Epithelial cell of esophagus (primary cell): ENCODE measurements at regions not wholly inside any gene's neighbourhood (a gene's known extent, or its start where the extent isn't known, plus 50 kb on each side); places are given as distances from the start of the nearest gene placed in this dataset.
A peak's percentile ranks its signal among the peaks of the same experiment; 100 is the strongest.

ENCODE experiments used
- DNase-seq: peaks from one replicate; pipeline ENCODE4 v3.0.0; 2010; ENCODE audit warnings: low read depth
- H3K4me3 ChIP-seq: 2 replicates; pipeline ENCODE4 v1.5.1; 2011; ENCODE audit warnings: mild to moderate bottlenecking, low read length, control low read depth
- TF ChIP-seq, protein P1 (sequence below): IDR thresholded peaks from 2 replicates; pipeline ENCODE4 v1.5.1; 2011; ENCODE audit warnings: low read depth, mild to moderate bottlenecking, low read length, control low read depth, inconsistent platforms; ENCODE audit not compliant: insufficient read depth; ENCODE audit errors: missing control alignments

DNA sequence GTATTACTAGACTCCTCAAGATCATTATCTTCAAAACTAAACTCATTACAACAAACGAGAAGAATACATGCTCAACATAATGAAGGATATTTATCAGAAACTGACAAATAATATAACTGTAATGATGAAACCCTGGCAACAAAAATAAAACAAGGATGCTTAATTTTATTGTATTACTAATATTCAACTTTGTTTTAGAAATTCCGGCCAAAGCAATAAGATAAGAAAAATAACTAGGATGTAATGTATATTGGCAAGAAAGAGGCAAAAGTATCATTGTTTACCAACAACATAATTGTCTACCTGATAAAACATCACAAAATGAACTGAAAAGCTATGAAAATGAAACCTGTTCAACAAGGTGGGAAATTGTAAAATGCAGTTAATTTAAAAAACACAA lies 588.3 kb upstream of the ZFHX3 start:
- DNase-seq, result no peak
- no peak overlapping the region for H3K4me3 ChIP-seq
- TF ChIP-seq, protein P1, sequence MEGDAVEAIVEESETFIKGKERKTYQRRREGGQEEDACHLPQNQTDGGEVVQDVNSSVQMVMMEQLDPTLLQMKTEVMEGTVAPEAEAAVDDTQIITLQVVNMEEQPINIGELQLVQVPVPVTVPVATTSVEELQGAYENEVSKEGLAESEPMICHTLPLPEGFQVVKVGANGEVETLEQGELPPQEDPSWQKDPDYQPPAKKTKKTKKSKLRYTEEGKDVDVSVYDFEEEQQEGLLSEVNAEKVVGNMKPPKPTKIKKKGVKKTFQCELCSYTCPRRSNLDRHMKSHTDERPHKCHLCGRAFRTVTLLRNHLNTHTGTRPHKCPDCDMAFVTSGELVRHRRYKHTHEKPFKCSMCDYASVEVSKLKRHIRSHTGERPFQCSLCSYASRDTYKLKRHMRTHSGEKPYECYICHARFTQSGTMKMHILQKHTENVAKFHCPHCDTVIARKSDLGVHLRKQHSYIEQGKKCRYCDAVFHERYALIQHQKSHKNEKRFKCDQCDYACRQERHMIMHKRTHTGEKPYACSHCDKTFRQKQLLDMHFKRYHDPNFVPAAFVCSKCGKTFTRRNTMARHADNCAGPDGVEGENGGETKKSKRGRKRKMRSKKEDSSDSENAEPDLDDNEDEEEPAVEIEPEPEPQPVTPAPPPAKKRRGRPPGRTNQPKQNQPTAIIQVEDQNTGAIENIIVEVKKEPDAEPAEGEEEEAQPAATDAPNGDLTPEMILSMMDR, result no peak

DNA sequence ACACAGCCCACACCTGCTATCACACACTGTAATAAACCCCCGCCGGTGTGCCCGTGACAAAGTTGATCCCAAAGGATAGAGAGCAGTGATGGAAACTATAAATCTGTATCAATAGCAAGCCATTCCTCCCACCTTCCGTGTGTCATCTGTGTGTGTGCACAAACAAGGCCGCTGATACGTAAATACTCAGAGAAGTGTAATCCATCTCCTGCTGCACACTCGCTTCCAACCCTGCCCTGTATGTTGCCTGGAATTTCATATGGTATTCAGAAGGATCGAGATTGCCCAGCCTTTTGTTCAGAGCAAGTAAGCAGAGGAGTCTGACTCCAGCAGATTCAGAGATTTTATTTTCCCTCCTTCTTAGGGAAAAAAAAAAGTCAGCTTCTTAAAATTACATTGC lies 581.1 kb upstream of the ZFHX3 start:
- TF ChIP-seq, protein P1, result no peak
- H3K4me3 ChIP-seq, result no peak overlapping the region
- no peak for DNase-seq

DNA sequence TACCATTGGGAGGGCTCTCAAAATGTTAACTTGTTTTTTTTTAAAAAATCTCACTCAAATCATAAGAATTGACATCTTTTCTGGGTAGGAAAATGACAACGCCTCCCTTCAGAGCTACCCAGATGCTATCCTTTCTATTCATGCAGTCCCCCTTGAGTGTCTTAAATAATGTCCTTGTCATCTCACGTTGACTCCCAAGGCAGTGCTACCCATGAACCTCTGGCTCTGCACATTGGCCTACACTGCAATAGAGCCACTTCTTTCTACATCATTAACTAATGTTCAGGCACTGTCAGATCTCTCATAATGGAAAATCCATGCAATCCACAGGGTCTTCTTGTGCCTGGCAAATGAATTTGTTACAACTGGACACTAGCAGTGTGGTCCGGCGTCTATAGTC lies 569.8 kb upstream of the ZFHX3 start:
- TF ChIP-seq, protein P1, result no peak
- no peak for DNase-seq

DNA sequence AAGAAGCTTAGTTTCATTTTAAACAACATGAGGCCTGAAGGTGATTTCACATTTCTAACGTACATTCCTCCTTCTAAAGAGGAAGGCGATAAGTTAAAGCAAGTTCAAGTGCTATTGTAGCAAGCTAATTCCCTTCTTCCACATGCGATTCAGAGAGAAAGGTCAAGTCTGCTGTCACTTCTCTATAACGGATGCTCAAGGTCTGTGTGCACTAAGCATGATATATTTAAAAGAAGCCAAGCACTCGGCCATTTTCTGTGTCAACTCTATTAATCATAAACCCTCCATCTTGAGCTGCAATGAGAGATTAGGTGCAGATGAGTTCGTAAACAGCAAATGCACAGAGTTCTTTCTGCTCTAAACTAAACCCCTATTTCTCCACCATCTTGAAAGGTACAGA lies 568.8 kb upstream of the ZFHX3 start:
- DNase-seq, result no peak
- no peak overlapping the region for H3K4me3 ChIP-seq
- TF ChIP-seq, protein P1, result no peak

More for the DNA sequence above, 569.8 kb upstream of the ZFHX3 start:
- H3K4me3 ChIP-seq, result no peak overlapping the region

DNA sequence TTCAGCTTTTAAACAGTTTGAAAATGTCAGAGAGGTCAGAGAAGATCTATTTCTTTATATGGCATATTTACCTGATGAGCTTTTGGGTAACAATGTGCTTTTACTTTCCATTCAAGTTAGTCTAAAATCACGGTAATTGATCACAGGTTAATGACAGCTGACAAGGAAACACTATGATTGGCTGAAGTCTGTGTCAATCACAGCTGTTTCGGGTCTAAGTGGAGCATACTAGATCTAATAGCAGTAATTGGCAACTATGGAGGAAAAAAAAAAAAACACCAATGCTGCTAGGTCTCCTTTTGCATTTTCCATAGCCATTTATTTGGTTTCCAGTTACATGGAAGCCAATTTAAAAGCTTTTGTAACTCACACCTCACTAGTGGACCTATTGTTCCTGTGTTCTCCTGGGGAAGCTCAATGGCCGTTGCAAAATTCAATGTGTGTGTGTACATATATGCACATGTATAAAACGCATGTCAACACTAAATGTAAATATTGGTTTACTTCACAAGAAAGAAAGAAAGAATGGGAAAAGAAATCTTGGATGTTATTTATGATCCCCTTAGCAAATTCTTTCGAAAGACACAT lies 568.3 kb upstream of the ZFHX3 start:
- peak; percentile 11 for DNase-seq
- TF ChIP-seq, protein P1, result no peak
- H3K4me3 ChIP-seq, result no peak overlapping the region

DNA sequence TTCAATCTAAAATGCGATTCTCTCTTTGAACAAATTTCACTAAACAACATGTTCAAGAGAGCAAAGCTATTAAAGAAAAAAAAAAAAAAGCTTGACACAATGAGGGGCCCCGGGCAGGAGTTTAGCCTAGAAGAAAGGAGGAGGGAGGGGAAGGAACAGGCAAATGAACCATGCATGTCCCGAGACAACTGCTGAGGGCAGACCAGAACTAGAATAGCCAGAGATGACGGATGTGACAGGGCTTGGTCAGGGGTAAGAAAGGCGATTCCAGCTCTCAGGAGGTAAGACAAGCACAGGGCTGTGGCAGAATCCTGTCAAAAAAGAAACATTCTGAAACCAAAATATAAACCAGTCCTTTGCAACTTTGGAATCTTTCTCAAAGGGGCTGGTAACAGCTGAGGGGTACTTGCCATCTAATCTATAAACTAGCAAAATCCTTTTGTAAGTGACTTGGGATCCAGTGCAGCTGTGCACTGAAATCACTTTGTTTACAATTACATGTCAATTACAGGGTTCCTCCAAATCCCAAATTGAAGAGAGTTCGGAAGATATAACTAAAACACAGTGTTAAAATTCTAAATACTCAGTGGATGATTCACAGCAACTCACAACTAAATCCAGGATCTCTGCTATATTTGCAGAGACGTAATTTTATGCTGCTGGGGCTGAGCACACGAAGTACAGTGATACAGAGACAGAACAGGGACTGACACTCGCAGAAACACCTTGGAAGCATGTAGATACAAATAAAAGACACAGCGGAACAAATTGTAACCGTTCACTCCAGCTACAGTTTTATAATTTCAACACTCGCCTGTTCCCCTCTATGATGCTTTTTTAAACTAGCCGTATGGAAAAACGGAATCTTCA lies 567.4 kb upstream of the ZFHX3 start:
- TF ChIP-seq, protein P1, result no peak
- no peak overlapping the region for H3K4me3 ChIP-seq

More for the DNA sequence above, 567.4 kb upstream of the ZFHX3 start:
- DNase-seq, result no peak
